ENCODE measurements at regions not wholly inside any gene's neighbourhood (a gene's known extent, or its start where the extent isn't known, plus 50 kb on each side); places are given as distances from the start of the nearest gene placed in this dataset.

DNA sequence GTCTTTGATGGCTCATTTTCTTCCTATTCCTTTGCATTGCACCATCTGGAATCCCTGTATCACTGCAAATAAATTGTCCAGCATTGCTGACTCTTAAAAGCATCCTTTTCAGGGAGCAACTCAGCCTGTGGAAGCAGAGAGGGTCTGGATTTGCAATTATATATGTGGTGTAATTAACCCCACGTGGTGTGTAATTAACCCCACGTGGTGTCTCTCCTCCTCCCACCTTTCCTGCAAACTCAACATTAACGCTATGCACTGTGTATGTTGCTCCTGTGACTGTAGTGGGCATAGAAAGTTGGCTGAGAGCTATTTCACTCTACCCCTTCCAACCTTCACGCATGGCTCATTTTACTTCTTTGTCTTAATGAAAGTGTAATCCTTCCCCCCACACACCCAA, 689.0 kb upstream of the COBL start:
- no peaks in the 10 kb centered on the region for H3K27me3 Mint-ChIP-seq (ENCODE audit: low read depth)
- no peak for DNase-seq (ENCODE audit: low spot score)
- no peaks in the 10 kb centered on the region for H3K36me3 Mint-ChIP-seq (ENCODE audit: low read depth)
- peaks cover 4% of the 10 kb centered on the region for H3K9me3 Mint-ChIP-seq (ENCODE audit: low read depth)
- H3K4me3 Mint-ChIP-seq (ENCODE audit: unreplicated experiment), result no peak overlapping the region
- no peaks in the 10 kb centered on the region for H3K4me1 Mint-ChIP-seq (ENCODE audit: low read depth)
- H3K27ac Mint-ChIP-seq (ENCODE audit: unreplicated experiment), result no peak overlapping the region
- TF ChIP-seq, protein P1, sequence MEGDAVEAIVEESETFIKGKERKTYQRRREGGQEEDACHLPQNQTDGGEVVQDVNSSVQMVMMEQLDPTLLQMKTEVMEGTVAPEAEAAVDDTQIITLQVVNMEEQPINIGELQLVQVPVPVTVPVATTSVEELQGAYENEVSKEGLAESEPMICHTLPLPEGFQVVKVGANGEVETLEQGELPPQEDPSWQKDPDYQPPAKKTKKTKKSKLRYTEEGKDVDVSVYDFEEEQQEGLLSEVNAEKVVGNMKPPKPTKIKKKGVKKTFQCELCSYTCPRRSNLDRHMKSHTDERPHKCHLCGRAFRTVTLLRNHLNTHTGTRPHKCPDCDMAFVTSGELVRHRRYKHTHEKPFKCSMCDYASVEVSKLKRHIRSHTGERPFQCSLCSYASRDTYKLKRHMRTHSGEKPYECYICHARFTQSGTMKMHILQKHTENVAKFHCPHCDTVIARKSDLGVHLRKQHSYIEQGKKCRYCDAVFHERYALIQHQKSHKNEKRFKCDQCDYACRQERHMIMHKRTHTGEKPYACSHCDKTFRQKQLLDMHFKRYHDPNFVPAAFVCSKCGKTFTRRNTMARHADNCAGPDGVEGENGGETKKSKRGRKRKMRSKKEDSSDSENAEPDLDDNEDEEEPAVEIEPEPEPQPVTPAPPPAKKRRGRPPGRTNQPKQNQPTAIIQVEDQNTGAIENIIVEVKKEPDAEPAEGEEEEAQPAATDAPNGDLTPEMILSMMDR (IDR thresholded peaks at IDR 0.05), result no peak

DNA sequence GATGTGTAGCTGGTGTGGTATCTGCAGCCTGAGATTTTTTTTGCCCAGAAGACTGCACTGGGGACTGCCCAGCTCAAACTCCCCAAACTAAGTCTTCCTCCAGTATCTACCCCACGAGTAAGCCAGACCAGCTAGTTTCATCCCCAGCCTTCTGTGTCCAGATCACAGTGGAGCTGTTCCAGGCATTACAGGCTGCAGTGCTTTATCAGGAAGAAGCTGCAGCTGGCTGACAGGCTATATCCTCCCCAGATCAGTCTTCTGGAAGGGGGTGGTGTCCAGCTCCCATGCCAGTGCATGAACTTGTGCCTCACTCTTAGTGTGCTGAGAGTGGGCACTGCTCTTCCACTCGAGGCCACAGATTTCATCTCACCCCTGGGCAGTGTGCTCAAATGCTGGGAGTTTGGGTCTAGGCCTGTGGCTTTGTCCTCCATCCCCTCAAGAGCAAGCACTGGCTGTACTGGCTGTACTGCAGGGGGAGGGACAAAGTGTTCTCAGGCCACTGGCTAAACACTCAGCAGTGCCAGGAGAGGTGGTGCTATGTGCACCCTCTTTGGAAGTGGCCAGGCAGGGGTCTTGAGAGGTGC, 679.1 kb upstream of the COBL start:
- Mint-ChIP-seq H3K9me3 (ENCODE audit: low read depth) (peaks cover 33% of the 10 kb centered on the region), H3K4me3 (ENCODE audit: unreplicated experiment) (no peak overlapping the region), H3K27me3 (ENCODE audit: low read depth) (no peaks in the 10 kb centered on the region), H3K4me1 (ENCODE audit: low read depth) (no peaks in the 10 kb centered on the region), H3K27ac (ENCODE audit: unreplicated experiment) (no peak overlapping the region), H3K36me3 (ENCODE audit: low read depth) (no peaks in the 10 kb centered on the region)
- no peak for DNase-seq (ENCODE audit: low spot score)
- TF ChIP-seq, protein P1 (IDR thresholded peaks at IDR 0.05), result no peak

DNA sequence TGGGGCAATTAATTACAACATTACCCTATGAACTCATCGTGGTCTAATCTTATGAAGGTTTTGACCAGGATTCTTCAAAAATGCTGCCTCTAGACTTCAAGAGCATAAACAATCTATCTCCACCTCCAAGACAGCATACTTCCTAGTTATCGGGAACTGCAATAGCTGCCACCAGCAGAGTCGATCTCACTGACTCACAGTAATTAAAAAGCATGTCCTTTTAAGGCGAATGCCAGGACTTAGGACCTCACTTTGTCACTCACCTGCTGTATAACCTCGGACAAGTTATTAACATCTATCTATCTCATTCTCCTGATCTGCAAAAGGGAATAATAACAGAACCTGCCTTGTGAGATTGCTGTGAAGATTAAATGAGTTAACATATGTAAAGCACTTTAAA, 666.0 kb upstream of the COBL start:
- H3K27me3 Mint-ChIP-seq (ENCODE audit: low read depth), result no peaks in the 10 kb centered on the region
- H3K9me3 Mint-ChIP-seq (ENCODE audit: low read depth), result peaks cover 6% of the 10 kb centered on the region
- no peak for DNase-seq (ENCODE audit: low spot score)
- H3K4me1 Mint-ChIP-seq (ENCODE audit: low read depth), result no peaks in the 10 kb centered on the region
- H3K27ac Mint-ChIP-seq (ENCODE audit: unreplicated experiment), result no peak overlapping the region
- no peaks in the 10 kb centered on the region for H3K36me3 Mint-ChIP-seq (ENCODE audit: low read depth)
- TF ChIP-seq, protein P1 (IDR thresholded peaks at IDR 0.05), result no peak
- no peak overlapping the region for H3K4me3 Mint-ChIP-seq (ENCODE audit: unreplicated experiment)

DNA sequence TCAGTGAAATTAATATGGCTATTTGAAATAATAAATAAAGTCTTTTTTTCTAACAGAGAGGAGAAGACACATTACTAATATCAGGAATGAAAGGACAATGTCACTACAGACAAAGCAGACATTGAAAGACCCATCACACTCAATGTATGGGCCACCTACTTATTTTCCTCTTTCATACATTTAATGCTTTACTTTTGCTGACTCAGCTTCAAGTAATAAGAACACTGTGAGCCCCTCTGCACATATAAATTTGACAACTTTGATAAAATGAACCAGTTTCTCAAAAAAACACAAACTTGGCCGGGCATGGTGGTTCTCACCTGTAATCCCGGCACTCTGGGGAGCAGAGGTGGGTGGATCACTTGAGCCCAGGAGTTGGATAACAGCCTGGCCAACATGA, 664.2 kb upstream of the COBL start:
- Mint-ChIP-seq H3K4me3 (ENCODE audit: unreplicated experiment) (no peak overlapping the region), H3K9me3 (ENCODE audit: low read depth) (no peaks in the 10 kb centered on the region), H3K4me1 (ENCODE audit: low read depth) (no peaks in the 10 kb centered on the region), H3K27ac (ENCODE audit: unreplicated experiment) (no peak overlapping the region), H3K27me3 (ENCODE audit: low read depth) (no peaks in the 10 kb centered on the region), H3K36me3 (ENCODE audit: low read depth) (no peaks in the 10 kb centered on the region)
- TF ChIP-seq, protein P1 (IDR thresholded peaks at IDR 0.05), result no peak
- DNase-seq (ENCODE audit: low spot score), result no peak

DNA sequence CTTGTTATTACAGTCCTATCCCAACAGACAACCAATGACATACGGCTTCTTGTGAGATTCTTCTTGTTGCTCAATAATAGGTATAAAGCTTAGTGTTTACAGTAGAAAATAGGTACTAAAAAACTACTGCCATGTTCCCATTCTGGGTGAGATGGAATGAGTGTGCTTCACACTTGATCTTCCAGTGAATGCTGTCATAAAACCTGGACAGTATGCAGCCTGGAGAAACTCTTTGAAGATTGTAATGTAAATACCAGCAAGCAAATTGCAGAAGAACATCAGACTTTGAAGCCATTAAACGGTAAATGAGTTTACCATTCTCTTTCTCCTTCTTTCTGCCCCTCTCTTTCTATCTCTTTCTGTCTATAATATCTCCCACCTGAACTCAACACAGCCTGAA, 663.7 kb upstream of the COBL start:
- Mint-ChIP-seq H3K27me3 (ENCODE audit: low read depth) (no peaks in the 10 kb centered on the region), H3K9me3 (ENCODE audit: low read depth) (no peaks in the 10 kb centered on the region), H3K27ac (ENCODE audit: unreplicated experiment) (no peak overlapping the region), H3K36me3 (ENCODE audit: low read depth) (no peaks in the 10 kb centered on the region), H3K4me3 (ENCODE audit: unreplicated experiment) (no peak overlapping the region), H3K4me1 (ENCODE audit: low read depth) (no peaks in the 10 kb centered on the region)
- TF ChIP-seq, protein P1 (IDR thresholded peaks at IDR 0.05), result no peak
- no peak for DNase-seq (ENCODE audit: low spot score)

All from chondrocyte (in vitro differentiated cells).